GM23248 (cell line): ENCODE measurements at regions not wholly inside any gene's neighbourhood (a gene's known extent, or its start where the extent isn't known, plus 50 kb on each side); places are given as distances from the start of the nearest gene placed in this dataset.

Source experiments
- DNase-seq: peaks from one replicate; pipeline ENCODE4 v3.0.0-alpha.2; 2015
- H2AFZ ChIP-seq: fragments of 200-600 bp; sonication (generic); 2 replicates; pipeline ENCODE4 v1.6.1; 2016; ENCODE audit warnings: antibody characterized with exemption
- H3F3A ChIP-seq: fragments of 200-600 bp; sonication (generic); 2 replicates; pipeline ENCODE4 v1.6.1; 2016; ENCODE audit warnings: mild to moderate bottlenecking, antibody characterized with exemption, mixed run types; ENCODE audit not compliant: insufficient read depth
- H3K27ac ChIP-seq: fragments of 200-600 bp; sonication (generic); 2 replicates; pipeline ENCODE4 v1.5.1; 2016; ENCODE audit warnings: mild to moderate bottlenecking
- H3K27me3 ChIP-seq: fragments of 200-600 bp; sonication (generic); replicated peaks from 2 replicates; pipeline ENCODE4 v1.6.1; 2016; ENCODE audit warnings: mild to moderate bottlenecking; ENCODE audit not compliant: insufficient read depth
- H3K36me3 ChIP-seq: fragments of 200-600 bp; sonication (generic); 2 replicates; pipeline ENCODE4 v1.6.1; 2016; ENCODE audit warnings: low read depth, mild to moderate bottlenecking
- H3K4me1 ChIP-seq: fragments of 200-600 bp; sonication (generic); 2 replicates; pipeline ENCODE4 v1.6.1; 2016; ENCODE audit warnings: mild to moderate bottlenecking; ENCODE audit not compliant: insufficient read depth
- H3K4me2 ChIP-seq: fragments of 200-600 bp; sonication (generic); one replicate; pipeline ENCODE4 v1.6.1; 2016; ENCODE audit warnings: mild to moderate bottlenecking; ENCODE audit not compliant: unreplicated experiment
- H3K4me3 ChIP-seq: fragments of 200-600 bp; sonication (generic); 2 replicates; pipeline ENCODE4 v1.5.1; 2016; ENCODE audit warnings: mild to moderate bottlenecking
- H3K79me2 ChIP-seq: fragments of 200-600 bp; sonication (generic); 2 replicates; pipeline ENCODE4 v1.6.1; 2016; ENCODE audit warnings: mild to moderate bottlenecking; ENCODE audit not compliant: insufficient read depth
- H3K9ac ChIP-seq: fragments of 200-600 bp; sonication (generic); 2 replicates; pipeline ENCODE4 v1.6.1; 2016; ENCODE audit warnings: mild to moderate bottlenecking
- H3K9me2 ChIP-seq: fragments of 200-600 bp; sonication (generic); 2 replicates; pipeline ENCODE4 v1.6.1; 2016; ENCODE audit warnings: mixed run types, mild to moderate bottlenecking, moderate library complexity; ENCODE audit not compliant: insufficient read depth
- H3K9me3 ChIP-seq: fragments of 200-600 bp; sonication (generic); one replicate; pipeline ENCODE4 v1.6.1; 2017; ENCODE audit warnings: low read depth
- H4K20me1 ChIP-seq: fragments of 200-600 bp; sonication (generic); 2 replicates; pipeline ENCODE4 v1.6.0; 2016; ENCODE audit not compliant: insufficient read depth
- EZH2 ChIP-seq: fragments of 200-600 bp; sonication (generic); IDR thresholded peaks from 2 replicates; pipeline ENCODE4 v1.6.1; 2018; ENCODE audit warnings: antibody characterized with exemption, mild to moderate bottlenecking; ENCODE audit not compliant: insufficient read depth, poor library complexity, severe bottlenecking
- EZH2phosphoT487 ChIP-seq: fragments of 200-600 bp; sonication (generic); IDR thresholded peaks from 2 replicates; pipeline ENCODE4 v1.6.1; 2018; ENCODE audit warnings: antibody characterized with exemption, moderate library complexity, mild to moderate bottlenecking, low read depth; ENCODE audit not compliant: insufficient read depth
- WGBS, 2 experiments: methylation state at CpG; one replicate each; pipeline ENCODE4 v1.1.6; 2015 to 2017; ENCODE audit warnings: low lambda C conversion rate in 2 of 2, low coverage in 1 of 2; ENCODE audit errors: missing lambda C conversion rate in 2 of 2; 5-methylcytosine and 5-hydroxymethylcytosine counted together
- in situ Hi-C: fragments of 300-500 bp; cut with MboI; formaldehyde crosslinking; loops from 2 replicates; pipeline ENCODE4 v1.15.0; 2020

- Histone ChIP-seq H3F3A (no peaks in the 10 kb centered on the region), H3K9me2 (no peaks in the 10 kb centered on the region), H2AFZ (no peak overlapping the region), H3K27me3 (no peaks in the 10 kb centered on the region), H3K9me3 (no peaks in the 10 kb centered on the region), H3K4me2 (no peak overlapping the region), H3K9ac (no peak overlapping the region), H3K4me3 (no peak overlapping the region), H3K4me1 (no peaks in the 10 kb centered on the region), H4K20me1 (no peaks in the 10 kb centered on the region), H3K79me2 (no peaks in the 10 kb centered on the region), H3K27ac (no peak overlapping the region), H3K36me3 (no peaks in the 10 kb centered on the region)
- no peak for DNase-seq
- in situ Hi-C loops, result no loop called here
- TF ChIP-seq EZH2 (no peak), EZH2phosphoT487 (no peak)
- 6 to 10% methylated on average over 2 of the region's 2 CpGs for WGBS, 2 experiments
These were observed 1094.7 kb upstream of the SLC39A10 start for GRCh38 chr2:194562329-194562728.

- no peaks in the 10 kb centered on the region for H3K9me2 ChIP-seq
- no peaks in the 10 kb centered on the region for H3K27me3 ChIP-seq
- in situ Hi-C loops, result no loop called here
- no peaks in the 10 kb centered on the region for H3K79me2 ChIP-seq
- no peak overlapping the region for H2AFZ ChIP-seq
- no peak overlapping the region for H3K9ac ChIP-seq
- 29 to 43% methylated on average over 3 of the region's 3 CpGs for WGBS, 2 experiments
- no peak overlapping the region for H3K27ac ChIP-seq
- no peaks in the 10 kb centered on the region for H3K4me1 ChIP-seq
- no peak for DNase-seq
- TF ChIP-seq EZH2phosphoT487, result no peak
- no peak for TF ChIP-seq EZH2
- H3K36me3 ChIP-seq, result no peaks in the 10 kb centered on the region
- H4K20me1 ChIP-seq, result no peaks in the 10 kb centered on the region
- no peaks in the 10 kb centered on the region for H3F3A ChIP-seq
- H3K4me2 ChIP-seq, result no peak overlapping the region
- H3K9me3 ChIP-seq, result no peaks in the 10 kb centered on the region
- H3K4me3 ChIP-seq, result no peak overlapping the region
These were observed 1097.1 kb upstream of the SLC39A10 start for GRCh38 chr2:194559964-194560363.

- in situ Hi-C loops, result no loop called here
- WGBS, 2 experiments, result 22 to 23% methylated on average over 5 of the region's 5 CpGs
These were observed 1097.5 kb upstream of the SLC39A10 start for GRCh38 chr2:194559523-194559922.

GRCh38 chr2:194557993-194558392, 1099.0 kb upstream of the SLC39A10 start:
- in situ Hi-C loops, result no loop called here
- 11 to 16% methylated on average over 1 of the region's 1 CpG for WGBS, 2 experiments
- no peaks in the 10 kb centered on the region for H3K4me1 ChIP-seq
- no peak overlapping the region for H2AFZ ChIP-seq
- no peaks in the 10 kb centered on the region for H3K79me2 ChIP-seq
- no peaks in the 10 kb centered on the region for H3K36me3 ChIP-seq
- H3K27ac ChIP-seq, result no peak overlapping the region
- H3K9me2 ChIP-seq, result no peaks in the 10 kb centered on the region
- no peaks in the 10 kb centered on the region for H3F3A ChIP-seq
- no peaks in the 10 kb centered on the region for H4K20me1 ChIP-seq
- H3K9ac ChIP-seq, result no peak overlapping the region
- no peaks in the 10 kb centered on the region for H3K27me3 ChIP-seq
- no peak for DNase-seq
- H3K4me3 ChIP-seq, result no peak overlapping the region
- no peak overlapping the region for H3K4me2 ChIP-seq
- TF ChIP-seq EZH2phosphoT487, result no peak
- no peak for TF ChIP-seq EZH2
- no peaks in the 10 kb centered on the region for H3K9me3 ChIP-seq

More at GRCh38 chr2:194559523-194559922, 1097.5 kb upstream of the SLC39A10 start:
- H4K20me1 ChIP-seq, result no peaks in the 10 kb centered on the region
- no peaks in the 10 kb centered on the region for H3K9me3 ChIP-seq
- DNase-seq, result no peak
- no peaks in the 10 kb centered on the region for H3K79me2 ChIP-seq
- H3K4me3 ChIP-seq, result no peak overlapping the region
- no peak overlapping the region for H2AFZ ChIP-seq
- no peaks in the 10 kb centered on the region for H3K9me2 ChIP-seq
- H3K4me2 ChIP-seq, result no peak overlapping the region
- no peaks in the 10 kb centered on the region for H3K36me3 ChIP-seq
- H3K27ac ChIP-seq, result no peak overlapping the region
- no peak for TF ChIP-seq EZH2phosphoT487
- no peak for TF ChIP-seq EZH2
- no peaks in the 10 kb centered on the region for H3F3A ChIP-seq
- H3K9ac ChIP-seq, result no peak overlapping the region
- H3K27me3 ChIP-seq, result no peaks in the 10 kb centered on the region
- no peaks in the 10 kb centered on the region for H3K4me1 ChIP-seq

GRCh38 chr2:194556629-194557028, 1100.4 kb upstream of the SLC39A10 start:
- no peak for DNase-seq
- Histone ChIP-seq H4K20me1 (no peaks in the 10 kb centered on the region), H3K9me3 (no peaks in the 10 kb centered on the region), H3K27ac (no peak overlapping the region), H3K79me2 (no peaks in the 10 kb centered on the region), H3K9me2 (no peaks in the 10 kb centered on the region), H2AFZ (no peak overlapping the region), H3K4me2 (no peak overlapping the region), H3K4me1 (no peaks in the 10 kb centered on the region), H3K4me3 (no peak overlapping the region), H3F3A (no peaks in the 10 kb centered on the region), H3K36me3 (no peaks in the 10 kb centered on the region), H3K27me3 (no peaks in the 10 kb centered on the region), H3K9ac (no peak overlapping the region)
- no peak for TF ChIP-seq EZH2phosphoT487
- no peak for TF ChIP-seq EZH2
- WGBS, 2 experiments, result 29 to 42% methylated on average over 3 of the region's 3 CpGs
- in situ Hi-C loops, result no loop called here
